ENCODE measurements at regions not wholly inside any gene's neighbourhood (a gene's known extent, or its start where the extent isn't known, plus 50 kb on each side); places are given as distances from the start of the nearest gene placed in this dataset.

GRCh38 chr3:193040836-193041672 is 123.4 kb upstream of the MB21D2 start:
- TF ChIP-seq CTCF (IDR thresholded peaks at IDR 0.05) (peak in 3 of 4 experiments; percentile 35 to 45 (median 36)), POLR2A (IDR thresholded peaks at IDR 0.05) (no peak), POLR2AphosphoS5 (IDR thresholded peaks at IDR 0.05) (no peak), EP300 (IDR thresholded peaks at IDR 0.05) (no peak)
